CD4-positive, CD25-positive, alpha-beta regulatory T cell (primary cell): ENCODE measurements at regions not wholly inside any gene's neighbourhood (a gene's known extent, or its start where the extent isn't known, plus 50 kb on each side); places are given as distances from the start of the nearest gene placed in this dataset.
"Not testable (repeated sequence)": the region's sequence is repeated elsewhere in the genome, so short reads cannot be mapped to it uniquely, and the experiment has no call there.

Source experiments
- ATAC-seq, 2 donors: fragments of 150-1000 bp; cut with Tn5 transposase; one replicate each; pipeline ENCODE4 v1.10.0; 2021; ENCODE audit warnings: low read depth in 2 of 2, moderate number of reproducible peaks in 2 of 2, moderate library complexity in 1 of 2
- DNase-seq, 3 donors: peaks; one replicate each; pipeline versions ENCODE4 v3.0.0 to v3.0.0-alpha.2; 2012 to 2022; ENCODE audit warnings: mixed read lengths in 1 of 3
- H3K27ac ChIP-seq: one replicate; pipeline ENCODE4 v1.7.0; 2013; ENCODE audit warnings: mild to moderate bottlenecking, low read length; ENCODE audit not compliant: insufficient read depth, poor library complexity, severe bottlenecking
- H3K27me3 ChIP-seq: one replicate; pipeline ENCODE4 v1.7.0; 2013; ENCODE audit warnings: low read length; ENCODE audit not compliant: control insufficient read depth, insufficient read depth
- H3K36me3 ChIP-seq: one replicate; pipeline ENCODE4 v1.7.0; 2013; ENCODE audit warnings: mild to moderate bottlenecking, low read length, moderate library complexity; ENCODE audit not compliant: control insufficient read depth, insufficient read depth
- H3K4me1 ChIP-seq: 2 replicates; pipeline ENCODE4 v1.7.0; 2013; ENCODE audit warnings: mild to moderate bottlenecking, low read length; ENCODE audit not compliant: insufficient read depth, control insufficient read depth, poor library complexity, severe bottlenecking
- H3K4me3 ChIP-seq: one replicate; pipeline ENCODE4 v1.7.0; 2013; ENCODE audit warnings: low read depth, mild to moderate bottlenecking, low read length, moderate library complexity
- H3K9me3 ChIP-seq, 2 experiments: 1 replicate in 1 of 2; 2 replicates in 1 of 2; pipeline ENCODE4 v1.7.0; 2013; ENCODE audit warnings: low read length in 2 of 2, mild to moderate bottlenecking in 1 of 2, moderate library complexity in 1 of 2; ENCODE audit not compliant: control insufficient read depth in 2 of 2
- H3K27ac Mint-ChIP-seq, 3 donors: one replicate each; pipeline ENCODE4 v1.8.0; 2020 to 2022; ENCODE audit warnings: mild to moderate bottlenecking in 3 of 3, mixed read lengths in 3 of 3, moderate library complexity in 2 of 3
- H3K27me3 Mint-ChIP-seq: one replicate; pipeline ENCODE4 v1.8.0; 2022; ENCODE audit warnings: mild to moderate bottlenecking, mixed read lengths
- H3K36me3 Mint-ChIP-seq: one replicate; pipeline ENCODE4 v1.8.0; 2020; ENCODE audit warnings: mixed read lengths
- H3K4me1 Mint-ChIP-seq, 4 donors: one replicate each; pipeline ENCODE4 v1.8.0; 2020 to 2022; ENCODE audit warnings: mixed read lengths in 4 of 4, mild to moderate bottlenecking in 1 of 4
- H3K4me3 Mint-ChIP-seq, 4 donors: one replicate each; pipeline ENCODE4 v1.8.0; 2020 to 2022; ENCODE audit warnings: mild to moderate bottlenecking in 4 of 4, mixed read lengths in 4 of 4, moderate library complexity in 3 of 4
- H3K9me3 Mint-ChIP-seq, 7 donors: one replicate each; pipeline ENCODE4 v1.8.0; 2020 to 2022; ENCODE audit warnings: mixed read lengths in 7 of 7, mild to moderate bottlenecking in 3 of 7, moderate library complexity in 2 of 7

DNA sequence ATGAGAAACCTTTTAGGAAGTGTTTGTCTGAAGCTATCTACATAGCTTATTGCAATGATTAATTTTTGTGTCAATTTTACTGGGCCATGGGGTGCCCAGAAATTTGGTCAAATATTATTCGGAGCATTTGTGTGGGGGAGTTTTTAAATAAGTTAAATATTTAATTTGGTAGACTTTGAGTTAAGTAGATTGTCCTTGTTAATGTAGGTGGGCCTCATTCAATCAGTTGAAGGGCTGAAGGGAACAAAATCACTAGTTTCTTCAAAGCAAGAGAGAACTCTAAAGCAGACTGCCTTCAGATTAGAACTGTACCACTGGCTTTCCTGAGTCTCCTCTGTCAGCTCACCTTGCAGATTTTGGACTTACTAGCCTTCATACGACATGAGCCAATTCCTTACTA lies 1008.6 kb upstream of the ADAMTS5 start:
- no peak for DNase-seq
- ATAC-seq, result no peak
- no peaks in the 10 kb centered on the region for H3K4me1 ChIP-seq
- no peaks in the 10 kb centered on the region for H3K4me1 Mint-ChIP-seq
- H3K4me3 ChIP-seq, result no peak overlapping the region
- no peaks in the 10 kb centered on the region for H3K9me3 ChIP-seq
- no peaks in the 10 kb centered on the region for H3K36me3 Mint-ChIP-seq
- peaks cover 0 to 9% (median 6%) of the 10 kb centered on the region in 7 donors for H3K9me3 Mint-ChIP-seq
- no peak overlapping the region for H3K27ac ChIP-seq
- H3K4me3 Mint-ChIP-seq, result no peak overlapping the region
- no peak overlapping the region for H3K27ac Mint-ChIP-seq
- H3K27me3 ChIP-seq, result no peaks in the 10 kb centered on the region
- no peaks in the 10 kb centered on the region for H3K27me3 Mint-ChIP-seq
- H3K36me3 ChIP-seq, result no peaks in the 10 kb centered on the region

- not testable (repeated sequence) for ATAC-seq, H3K27ac ChIP-seq, H3K4me1 Mint-ChIP-seq, H3K4me3 Mint-ChIP-seq, H3K9me3 Mint-ChIP-seq, DNase-seq, H3K27me3 ChIP-seq, H3K36me3 ChIP-seq, H3K36me3 Mint-ChIP-seq, H3K4me3 ChIP-seq, H3K9me3 ChIP-seq, H3K27me3 Mint-ChIP-seq, H3K4me1 ChIP-seq, H3K27ac Mint-ChIP-seq
These were observed 1007.3 kb upstream of the ADAMTS5 start for GRCh38 chr21:27974152-27974551.

DNA sequence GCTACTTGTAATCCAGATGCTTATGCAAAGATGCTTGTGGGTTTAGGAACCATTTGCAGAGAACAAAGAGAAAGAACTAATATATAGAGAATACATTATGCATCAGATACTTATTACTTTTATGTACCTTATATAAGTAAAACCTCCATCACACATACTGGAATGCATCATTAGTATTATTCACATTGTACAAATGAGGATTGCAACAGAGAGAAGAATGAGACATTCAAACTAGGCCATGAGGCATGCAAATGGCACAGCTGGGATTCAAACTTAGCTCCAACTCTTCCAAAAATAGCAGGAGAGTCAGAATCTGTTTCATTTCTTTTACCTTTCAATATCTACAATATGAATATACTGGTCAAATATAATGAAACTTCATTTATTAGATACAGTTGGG lies 1001.4 kb upstream of the ADAMTS5 start:
- ATAC-seq, H3K4me3 ChIP-seq, H3K27ac ChIP-seq, H3K36me3 ChIP-seq, H3K36me3 Mint-ChIP-seq, H3K4me1 ChIP-seq, H3K9me3 ChIP-seq, DNase-seq, H3K4me1 Mint-ChIP-seq, H3K27ac Mint-ChIP-seq, H3K27me3 ChIP-seq, H3K4me3 Mint-ChIP-seq, H3K27me3 Mint-ChIP-seq: not testable (repeated sequence)
- H3K9me3 Mint-ChIP-seq, result peaks cover 0 to 10% (median 3%) of the 10 kb centered on the region in 7 donors

DNA sequence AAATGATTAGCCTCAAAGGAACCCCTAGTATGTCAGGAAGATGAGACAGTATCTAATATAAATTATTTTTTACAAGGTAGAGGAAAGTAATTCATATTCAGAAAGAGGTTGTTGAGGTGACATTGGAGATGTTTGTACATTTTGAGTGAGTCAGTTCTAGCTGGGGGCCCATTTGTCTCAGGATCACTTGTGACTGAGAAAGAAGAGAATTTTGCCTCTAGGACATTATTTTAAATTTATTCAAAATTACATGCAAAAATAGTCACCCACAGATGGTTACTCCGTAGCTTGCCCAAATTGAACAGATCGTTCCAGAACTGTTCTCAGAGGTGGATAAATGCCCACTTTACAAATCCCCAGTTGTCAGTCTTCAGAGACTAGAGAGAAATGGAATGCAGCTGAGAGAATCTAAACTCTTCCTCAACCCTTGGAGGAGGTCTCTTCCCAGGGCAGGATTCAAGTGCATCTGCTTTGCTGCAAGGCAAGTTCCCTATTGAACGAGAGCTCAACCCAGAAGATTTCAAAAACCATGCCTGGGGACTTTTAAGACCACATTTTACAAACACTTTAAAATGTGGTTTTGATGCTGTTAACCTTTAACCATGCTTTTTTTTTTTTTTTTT lies 987.8 kb upstream of the ADAMTS5 start:
- no peaks in the 10 kb centered on the region for H3K36me3 Mint-ChIP-seq

GRCh38 chr21:27953340-27954045 lies 986.6 kb upstream of the ADAMTS5 start:
- Histone ChIP-seq H3K4me1 (no peaks in the 10 kb centered on the region), H3K27me3 (no peaks in the 10 kb centered on the region), H3K4me3 (no peak overlapping the region), H3K9me3 (no peaks in the 10 kb centered on the region), H3K27ac (no peak overlapping the region), H3K36me3 (no peaks in the 10 kb centered on the region)
- ATAC-seq (no peak), DNase-seq (no peak)
- Mint-ChIP-seq H3K4me1 (no peaks in the 10 kb centered on the region), H3K4me3 (no peak overlapping the region), H3K27me3 (no peaks in the 10 kb centered on the region), H3K27ac (no peak overlapping the region), H3K9me3 (peaks cover 0 to 14% (median 4%) of the 10 kb centered on the region in 7 donors), H3K36me3 (no peaks in the 10 kb centered on the region)

More for the DNA sequence above, 987.8 kb upstream of the ADAMTS5 start:
- ATAC-seq (no peak), DNase-seq (no peak)
- Mint-ChIP-seq H3K9me3 (peaks cover 0 to 14% (median 4%) of the 10 kb centered on the region in 7 donors), H3K27me3 (no peaks in the 10 kb centered on the region), H3K4me1 (no peaks in the 10 kb centered on the region), H3K27ac (no peak overlapping the region), H3K4me3 (no peak overlapping the region)
- H3K36me3 ChIP-seq, result no peaks in the 10 kb centered on the region
- no peaks in the 10 kb centered on the region for H3K27me3 ChIP-seq
- no peaks in the 10 kb centered on the region for H3K9me3 ChIP-seq
- no peak overlapping the region for H3K4me3 ChIP-seq
- H3K4me1 ChIP-seq, result no peaks in the 10 kb centered on the region
- H3K27ac ChIP-seq, result no peak overlapping the region

GRCh38 chr21:27949093-27949492 lies 982.2 kb upstream of the ADAMTS5 start:
- not testable (repeated sequence) for H3K27ac Mint-ChIP-seq, H3K27me3 ChIP-seq, H3K4me1 Mint-ChIP-seq, H3K27me3 Mint-ChIP-seq, H3K27ac ChIP-seq, H3K4me3 Mint-ChIP-seq, H3K36me3 Mint-ChIP-seq, DNase-seq, H3K4me1 ChIP-seq, ATAC-seq, H3K9me3 ChIP-seq, H3K36me3 ChIP-seq, H3K4me3 ChIP-seq
- peaks cover 0 to 13% (median 4%) of the 10 kb centered on the region in 7 donors for H3K9me3 Mint-ChIP-seq

DNA sequence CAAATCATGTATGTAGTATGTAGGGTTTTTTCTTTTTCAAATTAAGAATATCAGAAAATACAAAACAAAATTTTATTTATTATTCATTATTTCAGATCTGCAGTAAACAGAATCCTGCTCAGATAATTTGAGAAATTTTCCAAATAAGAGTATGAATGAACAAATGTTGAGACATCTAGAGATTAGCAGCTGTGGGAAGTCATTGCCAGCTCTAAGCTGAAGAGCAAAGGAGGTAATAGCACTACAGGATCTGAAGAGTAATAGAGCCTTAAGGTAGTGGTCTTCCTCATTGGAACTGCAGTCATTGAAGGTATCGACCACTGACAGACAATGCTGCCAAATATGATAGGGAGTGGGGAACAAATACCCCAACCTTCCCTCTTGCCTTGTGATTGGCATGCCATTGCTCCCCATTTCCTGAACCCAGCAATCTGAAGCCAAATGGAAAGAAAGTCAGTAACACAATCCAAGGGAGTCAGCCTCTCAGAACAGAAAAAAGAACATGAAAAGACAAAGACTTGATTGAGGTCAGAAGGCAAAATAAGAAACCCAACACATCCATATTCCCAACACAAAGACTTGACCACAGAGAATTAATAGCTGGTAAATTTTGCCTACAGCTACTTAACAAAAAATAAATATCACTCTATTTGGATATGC lies 963.4 kb upstream of the ADAMTS5 start:
- H3K4me1 ChIP-seq, result not testable (repeated sequence)

DNA sequence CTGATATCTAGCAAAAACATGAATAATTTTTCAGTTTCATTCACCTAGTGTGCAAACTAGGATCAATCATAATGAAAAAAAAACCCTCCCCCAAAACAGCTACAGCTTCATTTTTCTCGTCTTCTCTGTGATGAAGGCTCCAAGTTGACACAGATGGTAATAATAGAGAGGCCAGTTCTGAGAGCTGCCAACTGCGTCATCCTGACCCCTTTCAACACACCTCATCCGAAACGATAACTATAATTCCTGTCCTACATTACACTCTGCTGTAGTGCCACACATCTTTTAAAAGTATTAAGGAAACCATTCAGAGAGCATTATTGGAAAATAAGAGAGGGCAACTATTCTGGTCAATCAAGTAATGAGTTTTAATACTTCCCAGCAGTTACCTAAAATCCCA lies 962.3 kb upstream of the ADAMTS5 start:
- H3K27me3 ChIP-seq, H3K4me1 ChIP-seq, ATAC-seq, H3K27ac ChIP-seq, H3K36me3 ChIP-seq, H3K27ac Mint-ChIP-seq, H3K4me3 Mint-ChIP-seq, H3K4me3 ChIP-seq, H3K27me3 Mint-ChIP-seq, H3K9me3 ChIP-seq, DNase-seq, H3K9me3 Mint-ChIP-seq, H3K36me3 Mint-ChIP-seq, H3K4me1 Mint-ChIP-seq: not testable (repeated sequence)

More for the DNA sequence above, 963.4 kb upstream of the ADAMTS5 start:
- H3K27ac Mint-ChIP-seq, H3K9me3 Mint-ChIP-seq, H3K4me1 Mint-ChIP-seq, H3K4me3 ChIP-seq, H3K27me3 ChIP-seq, H3K9me3 ChIP-seq, H3K27ac ChIP-seq, ATAC-seq, H3K4me3 Mint-ChIP-seq, DNase-seq, H3K36me3 Mint-ChIP-seq, H3K27me3 Mint-ChIP-seq, H3K36me3 ChIP-seq: not testable (repeated sequence)
